GM21423 (cell line): ENCODE measurements at regions not wholly inside any gene's neighbourhood (a gene's known extent, or its start where the extent isn't known, plus 50 kb on each side); places are given as distances from the start of the nearest gene placed in this dataset.

ENCODE experiments used
- ATAC-seq: cut with Tn5 transposase; IDR thresholded peaks from one replicate; pipeline ENCODE4 v1.9.1; 2021; ENCODE audit warnings: mild to moderate bottlenecking, moderate library complexity; ENCODE audit not compliant: unreplicated experiment

- no peak for ATAC-seq
These were observed 78.4 kb upstream of the NKD1 start for GRCh38 chr16:50469744-50470321.

DNA sequence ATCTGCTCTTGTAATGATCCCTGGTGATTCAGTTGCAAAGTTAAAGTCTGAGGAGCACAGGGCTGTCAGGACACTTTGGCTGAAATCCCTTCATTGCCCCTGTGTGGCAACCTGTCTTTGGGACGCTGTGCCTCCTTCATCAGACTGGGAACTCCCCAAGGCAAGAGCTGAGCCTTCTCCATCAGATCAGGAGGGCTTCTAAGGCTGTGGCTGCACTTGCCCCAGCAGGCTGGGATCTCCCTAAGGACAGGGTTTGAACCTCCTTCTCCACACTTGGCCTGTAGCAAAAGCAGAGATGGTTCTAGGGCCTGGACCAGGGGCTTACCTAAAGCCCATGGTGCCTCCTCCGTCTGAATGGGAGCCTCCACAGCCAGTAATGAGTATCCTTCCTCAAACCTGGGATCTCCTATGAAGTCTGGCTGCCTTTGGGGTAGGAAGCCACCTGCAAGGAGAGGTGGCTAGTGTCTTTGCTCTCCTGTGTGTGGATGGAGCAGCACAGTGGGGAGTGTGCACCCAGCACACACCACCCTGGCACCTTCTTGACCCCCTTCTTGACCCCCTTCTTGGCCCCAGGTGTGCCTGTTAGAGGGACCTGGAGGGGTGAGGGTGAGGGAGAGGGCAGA, 79.0 kb upstream of the NKD1 start:
- ATAC-seq, result no peak

- ATAC-seq, result no peak
These were observed 79.5 kb upstream of the NKD1 start for GRCh38 chr16:50468749-50469078.

DNA sequence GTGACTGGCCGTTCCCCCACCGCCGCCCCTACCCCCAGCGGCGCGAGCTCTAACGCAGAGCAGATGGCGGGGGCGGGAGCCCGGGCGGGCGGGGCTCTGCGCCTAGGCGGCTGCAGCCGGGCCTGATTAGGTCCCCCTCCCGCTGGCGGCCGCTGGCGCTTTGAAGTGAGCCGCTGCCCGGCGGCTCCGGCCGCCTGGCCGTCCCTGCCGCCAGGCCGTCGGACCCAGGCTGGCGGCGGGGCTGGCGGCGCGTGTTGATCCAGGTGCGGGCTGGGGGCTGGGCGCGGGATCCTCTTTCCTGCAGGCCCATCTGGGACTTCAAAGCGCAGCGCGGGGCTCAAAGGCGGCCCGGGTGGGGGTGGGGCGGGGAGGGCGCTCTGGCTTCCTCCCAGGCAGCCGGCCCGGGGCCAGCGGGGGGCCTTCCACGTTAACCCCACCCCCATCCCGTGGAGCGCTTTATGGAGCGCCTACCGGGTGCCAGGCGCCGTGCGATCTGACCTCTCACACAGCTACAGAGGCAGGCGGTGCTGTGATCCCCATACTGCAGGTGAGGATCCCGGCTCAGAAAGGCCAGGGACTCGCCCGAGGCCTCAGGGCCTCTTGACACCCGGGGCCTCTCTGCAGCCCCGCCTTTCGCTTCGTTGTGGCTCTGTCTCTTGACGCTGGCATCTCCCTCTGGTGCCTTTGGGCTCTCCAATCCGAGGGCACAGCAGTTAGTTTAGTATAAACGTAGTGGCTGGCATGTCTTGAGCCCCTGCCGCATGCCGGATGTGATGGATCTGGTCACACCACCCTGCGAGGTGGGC, 80.0 kb upstream of the NKD1 start:
- ATAC-seq, result no peak

GRCh38 chr16:50467559-50467942, 80.6 kb upstream of the NKD1 start:
- ATAC-seq, result no peak

DNA sequence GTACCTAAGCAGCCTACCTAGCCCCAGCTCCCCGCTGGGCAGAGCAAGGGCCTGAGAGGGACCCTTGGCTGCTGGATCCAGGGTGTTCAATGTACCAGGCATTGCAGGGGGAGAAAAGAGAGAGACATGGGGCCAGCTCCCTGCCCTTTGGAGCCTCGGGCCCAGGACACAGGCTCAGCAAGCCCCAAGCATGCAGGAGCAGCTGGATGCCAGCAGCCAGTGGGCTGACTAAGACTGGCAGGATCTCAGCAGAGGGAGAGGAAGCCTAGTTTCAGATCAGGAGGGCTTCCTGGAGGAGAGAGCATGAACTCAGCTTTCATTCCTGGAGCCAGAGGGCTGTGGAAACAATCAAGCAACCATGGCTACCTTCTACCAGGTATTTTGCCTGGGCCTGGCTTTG, 82.0 kb upstream of the NKD1 start:
- ATAC-seq, result no peak

DNA sequence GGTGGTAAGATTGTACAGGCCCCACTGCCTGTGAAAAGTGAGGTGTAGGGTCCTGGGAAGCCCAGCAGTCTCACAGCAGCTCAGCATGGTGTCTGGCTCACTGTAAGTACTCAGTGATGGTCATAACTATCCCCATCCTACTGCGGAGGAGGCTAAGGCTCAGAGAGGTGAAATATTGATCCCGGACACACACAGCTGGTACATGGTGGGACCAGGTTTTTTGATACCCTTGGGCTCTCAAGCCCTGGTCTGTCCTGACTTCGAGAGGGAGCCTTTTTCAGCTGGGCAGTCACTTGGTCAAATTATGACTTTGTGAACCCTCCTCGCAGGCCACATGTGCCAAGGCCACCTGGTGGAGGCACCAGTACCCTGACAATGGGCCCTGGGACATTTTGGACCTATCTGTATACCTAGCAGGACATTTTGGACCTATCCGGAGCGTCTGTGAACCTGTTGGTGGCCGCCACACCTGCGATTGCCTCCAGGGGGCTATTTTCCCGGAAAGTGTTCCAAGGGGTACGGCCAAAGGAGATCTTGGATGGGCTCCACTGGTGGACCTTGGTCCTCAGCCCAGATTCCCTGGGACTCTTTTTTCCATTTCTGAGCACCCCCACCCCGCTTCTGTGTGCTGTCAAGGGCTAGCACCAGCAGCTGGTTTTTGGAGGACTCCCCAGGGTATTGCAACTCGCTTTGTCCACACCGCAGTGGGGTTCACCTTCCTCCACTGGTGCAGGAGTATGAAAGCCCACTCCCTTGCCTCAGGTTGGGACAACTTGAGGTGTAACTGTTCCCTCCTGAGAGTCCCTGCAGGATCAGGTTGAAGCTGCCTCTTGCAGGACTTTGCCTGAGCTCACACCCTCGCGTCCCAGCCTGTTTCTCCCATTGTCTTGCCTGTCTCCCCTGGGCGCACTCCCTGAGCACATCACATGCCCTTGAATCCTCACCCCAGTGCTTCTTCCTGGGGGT, 83.6 kb upstream of the NKD1 start:
- ATAC-seq, result no peak

DNA sequence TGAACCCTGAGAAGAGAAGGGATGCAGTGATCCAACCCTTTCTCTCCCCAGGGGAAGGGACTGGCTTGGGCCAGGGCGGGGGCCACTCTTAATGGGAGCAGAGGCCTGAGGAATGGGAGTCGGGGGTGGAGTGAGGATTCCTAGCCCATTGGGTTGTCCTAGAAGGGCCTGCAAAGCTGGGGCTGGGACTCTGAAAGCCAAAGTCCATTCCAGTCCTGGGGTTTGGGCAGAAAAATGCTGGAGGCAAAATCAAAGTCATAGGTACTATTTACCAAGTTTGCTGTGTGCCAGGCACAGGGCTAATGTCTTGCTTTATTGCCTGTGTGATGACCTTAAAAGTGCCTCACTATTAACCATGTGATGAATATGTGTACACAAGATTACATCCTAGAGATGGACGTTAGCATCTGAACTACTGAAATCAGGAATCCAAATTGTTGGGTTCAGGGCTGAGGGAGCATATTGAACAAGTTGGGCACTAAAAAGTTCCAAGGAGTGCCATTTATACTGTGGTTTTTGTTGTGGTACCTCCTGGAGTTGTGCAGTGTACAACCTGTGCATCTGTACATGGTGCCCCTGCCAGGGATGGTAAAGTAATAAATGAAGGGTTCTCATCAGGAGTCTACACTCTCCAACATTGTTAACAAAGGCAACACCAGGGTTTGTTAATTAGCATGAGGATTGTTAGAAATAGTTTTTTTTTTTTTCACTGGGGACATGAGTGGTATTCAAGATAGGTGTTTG, 84.4 kb upstream of the NKD1 start:
- ATAC-seq, result no peak

DNA sequence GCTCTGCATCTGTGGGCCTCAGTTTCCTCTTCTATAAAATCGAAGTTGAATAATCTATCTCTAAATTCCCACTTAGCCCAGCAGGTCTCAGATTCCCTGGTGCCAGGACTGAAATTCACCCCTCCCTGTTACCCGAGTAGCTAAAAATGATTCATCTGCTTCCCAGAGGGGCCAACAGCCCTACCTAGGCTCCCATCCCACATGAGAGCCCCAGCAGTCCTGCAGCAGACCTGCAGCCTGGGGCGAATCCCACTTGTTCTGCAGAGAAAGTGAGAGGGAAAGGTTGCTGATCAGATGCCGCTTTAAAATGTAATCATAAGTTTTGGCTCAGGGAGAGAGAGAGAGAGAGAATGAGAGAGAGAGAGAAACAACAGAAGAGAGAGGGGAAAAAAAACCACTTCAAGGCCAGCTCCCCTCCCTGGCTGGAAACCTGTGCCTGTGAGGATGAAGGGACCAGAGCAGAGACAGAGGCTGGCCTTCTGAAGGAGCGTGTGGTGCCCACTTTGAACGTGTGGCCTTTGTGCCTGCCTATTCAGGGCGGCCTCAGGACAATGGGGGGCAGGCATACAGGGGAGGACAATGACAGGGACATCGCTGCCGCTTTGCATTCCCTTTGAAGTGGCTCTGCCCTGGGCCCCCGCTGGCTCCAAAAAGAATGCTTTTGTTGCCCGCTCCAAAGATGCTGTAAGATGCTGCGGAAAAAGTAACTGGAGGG, 85.2 kb upstream of the NKD1 start:
- no peak for ATAC-seq

- no peak for ATAC-seq
These were observed 86.8 kb upstream of the NKD1 start for GRCh38 chr16:50461400-50461760.

DNA sequence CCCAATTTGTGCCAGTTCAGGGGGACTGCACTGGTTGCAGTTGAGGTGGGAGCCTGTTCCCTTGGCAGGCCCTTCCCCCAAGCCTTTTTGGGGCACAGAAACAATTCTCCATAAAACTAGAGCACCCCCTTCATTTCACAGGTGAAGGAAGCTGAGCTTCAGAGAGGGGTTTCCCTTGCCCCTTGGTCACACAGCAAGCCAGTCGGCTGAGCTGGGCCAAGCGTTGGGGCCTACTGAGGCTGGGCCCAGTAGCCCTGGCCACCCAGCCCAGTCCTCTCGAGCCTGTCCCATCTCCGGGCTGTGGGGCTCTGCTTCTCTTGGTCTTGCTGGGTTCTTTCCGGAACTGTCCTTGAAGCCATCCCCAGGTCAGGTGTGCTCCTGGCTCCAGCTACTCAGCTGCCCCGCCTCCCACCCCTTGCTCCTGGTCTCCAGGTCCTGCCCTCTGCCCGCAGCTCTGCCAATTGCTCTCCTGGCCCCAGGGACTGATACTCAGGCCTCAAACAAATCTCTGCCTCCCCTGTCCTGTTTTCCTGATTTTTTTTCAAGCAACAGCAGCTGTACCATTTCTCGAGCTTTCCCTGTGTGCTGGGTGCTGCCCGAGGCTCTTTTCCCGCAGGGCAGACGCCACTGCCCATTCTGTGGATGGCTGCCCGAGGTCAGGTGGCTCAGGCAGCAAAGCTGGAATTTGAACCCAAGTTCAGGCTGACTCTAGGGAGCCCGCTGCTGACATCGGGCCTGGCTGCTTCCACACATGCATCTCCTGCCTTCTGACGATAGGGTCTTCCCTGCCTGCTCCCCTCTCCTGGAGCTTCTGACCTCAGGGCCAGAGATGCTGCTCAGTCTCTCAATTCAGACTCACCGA, 87.4 kb upstream of the NKD1 start:
- ATAC-seq, result no peak

DNA sequence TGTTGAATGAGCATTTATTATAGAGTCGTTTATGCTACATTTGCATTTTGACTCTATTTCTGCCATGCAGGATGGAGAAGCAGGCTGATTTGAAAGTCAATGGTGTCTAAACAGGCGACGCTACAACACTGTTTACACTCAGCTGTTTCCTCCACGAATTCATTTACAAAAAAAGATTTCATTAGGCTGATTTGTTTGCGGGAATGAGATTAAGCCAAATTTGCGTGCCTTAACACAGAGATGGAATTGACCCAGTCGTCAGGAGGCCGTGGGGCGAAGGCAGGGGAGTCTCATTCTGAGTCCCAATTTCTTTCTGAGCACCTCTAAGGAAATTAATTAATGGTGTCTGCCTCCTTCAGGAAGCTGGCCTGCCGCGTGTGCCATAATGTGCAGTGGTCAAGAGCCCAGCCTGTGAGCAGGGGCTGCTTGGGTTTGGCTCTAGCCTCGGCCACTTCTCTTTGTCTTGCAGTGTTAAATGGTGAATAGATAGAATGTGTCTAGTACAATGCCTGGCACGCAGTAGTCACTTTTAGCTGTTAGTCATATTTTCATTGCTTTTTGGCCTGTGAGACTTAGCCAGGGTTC, 88.6 kb upstream of the NKD1 start:
- ATAC-seq, result no peak

- no peak for ATAC-seq
These were observed 89.3 kb upstream of the NKD1 start for GRCh38 chr16:50458667-50459495.

DNA sequence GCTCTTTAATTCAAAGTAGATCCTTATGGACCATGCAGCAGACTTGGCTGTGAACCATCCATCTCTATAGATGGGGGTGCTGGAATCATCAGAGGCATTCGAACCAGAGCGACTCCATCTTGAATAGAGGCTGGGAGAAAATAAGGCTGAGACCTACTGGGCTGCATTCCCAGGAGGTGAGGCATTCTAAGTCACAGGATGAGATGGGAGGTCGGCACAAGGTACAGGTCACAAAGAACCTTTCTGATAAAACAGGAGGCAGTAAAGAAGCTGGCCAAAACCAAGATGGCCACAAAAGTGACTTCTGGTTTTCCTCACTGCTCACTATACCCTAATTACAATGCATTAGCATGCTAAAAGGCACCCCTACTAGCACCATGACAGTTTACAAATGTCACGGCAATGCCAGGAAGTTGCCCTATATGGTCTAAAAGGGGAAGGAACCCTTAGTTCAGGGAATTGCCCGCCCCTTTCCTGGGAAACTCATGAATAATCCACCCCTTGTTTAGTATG, 89.2 kb upstream of the BRD7 start:
- ATAC-seq, result no peak

GRCh38 chr16:50457423-50457822, 88.6 kb upstream of the BRD7 start:
- no peak for ATAC-seq

DNA sequence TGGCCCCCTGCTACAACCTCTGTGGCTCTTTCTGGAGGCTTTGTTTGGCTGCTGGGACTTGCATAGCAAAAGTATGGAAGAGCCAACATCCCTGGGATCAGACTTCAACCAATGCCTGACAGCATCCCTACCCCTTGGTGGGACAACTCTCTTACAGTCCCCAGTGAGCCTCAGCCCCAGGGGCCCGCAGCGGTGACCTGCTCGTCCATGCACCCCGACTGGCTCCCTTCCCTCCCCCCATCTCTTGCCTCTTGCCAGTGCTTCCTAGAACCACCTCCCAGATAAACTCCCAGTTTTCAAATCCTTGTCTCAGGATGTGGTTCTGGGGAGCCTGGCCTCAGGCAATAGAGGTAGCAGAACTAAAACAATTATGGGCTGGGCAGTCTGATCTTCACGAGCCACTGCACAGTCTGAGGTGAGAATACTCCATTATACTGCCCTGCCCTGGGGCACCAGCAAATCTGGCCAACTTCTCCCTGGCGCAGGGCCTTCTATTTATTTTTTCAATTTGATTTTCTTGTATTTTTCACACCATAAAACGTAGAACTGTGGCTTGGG, 86.6 kb upstream of the BRD7 start:
- ATAC-seq, result no peak

- ATAC-seq, result no peak
These were observed 84.7 kb upstream of the BRD7 start for GRCh38 chr16:50453446-50453845.
